Endothelial cell of umbilical vein (primary cell): ENCODE measurements at regions not wholly inside any gene's neighbourhood (a gene's known extent, or its start where the extent isn't known, plus 50 kb on each side); places are given as distances from the start of the nearest gene placed in this dataset.

Experiments
- BruUV-seq: library from RNA; stranded (reverse); fragments of 400-500 nt; replicated peaks from 2 replicates; lab custom pipeline; 2021; lab: Mats Ljungman, UMichigan
- CTCF ChIA-PET: fragments of 300-600, 350-600 bp; sonication (Branson Sonifier 250); formaldehyde crosslinking; loops from one replicate; lab custom pipeline; 2021; ENCODE audit warnings: antibody characterized with exemption, inconsistent platforms; lab: Charles Lee
- POLR2A ChIA-PET: fragments of 300-600, 350-600 bp; sonication (Branson Sonifier 250); formaldehyde crosslinking; loops from one replicate; lab custom pipeline; 2021; ENCODE audit warnings: antibody characterized with exemption, inconsistent platforms; lab: Charles Lee
- DNase-seq: peaks from one replicate; pipeline ENCODE4 v3.0.0-alpha.2; 2011; ENCODE audit warnings: low read depth, low spot score
- FAIRE-seq: peaks from 2 replicates; lab custom pipeline; 2011; peaks lifted over from hg19 to GRCh38; lab: Jason Lieb, UNC
- H2AFZ ChIP-seq: 2 replicates; pipeline ENCODE4 v1.6.0; 2012; ENCODE audit warnings: low read depth, low read length, control low read depth, inconsistent platforms
- H3K27ac ChIP-seq: 2 replicates; pipeline ENCODE4 v1.5.1; 2011; ENCODE audit warnings: low read depth, mild to moderate bottlenecking, control low read depth, low read length, moderate library complexity; ENCODE audit not compliant: insufficient read depth
- H3K27me3 ChIP-seq, 2 experiments: 2 replicates each; pipeline versions ENCODE4 v1.6.0 to v1.6.1; 2011; ENCODE audit warnings: low read length in 2 of 2, mixed read lengths in 1 of 2; ENCODE audit not compliant: control insufficient read depth in 2 of 2, insufficient read depth in 2 of 2
- H3K36me3 ChIP-seq, 2 experiments: 2 replicates in 1 of 2; 3 replicates in 1 of 2; pipeline ENCODE4 v1.5.1; 2011; ENCODE audit warnings: low read length in 2 of 2, mild to moderate bottlenecking in 1 of 2, moderate library complexity in 1 of 2; ENCODE audit not compliant: control insufficient read depth in 2 of 2, insufficient read depth in 2 of 2; ENCODE audit errors: extremely low read depth in 1 of 2
- H3K4me1 ChIP-seq: 3 replicates; pipeline ENCODE4 v1.5.1; 2011; ENCODE audit warnings: mild to moderate bottlenecking, low read length; ENCODE audit not compliant: control insufficient read depth, insufficient read depth; ENCODE audit errors: extremely low read depth
- H3K4me2 ChIP-seq: 2 replicates; pipeline ENCODE4 v1.6.1; 2011; ENCODE audit warnings: low read length, control low read depth, mixed read lengths; ENCODE audit not compliant: insufficient read depth
- H3K4me3 ChIP-seq, 3 experiments: fragments of 200-600 bp in 1 of 3; sonication (generic), shearing (Covaris generic) in 1 of 3; replicated peaks in 1 of 3; 2 replicates each; pipeline ENCODE4 v1.5.1; 2011 to 2016; ENCODE audit warnings: control low read depth in 3 of 3, low read length in 3 of 3, mild to moderate bottlenecking in 2 of 3, inconsistent platforms in 1 of 3, low read depth in 1 of 3, moderate library complexity in 1 of 3; ENCODE audit not compliant: insufficient read depth in 1 of 3
- H3K79me2 ChIP-seq: 2 replicates; pipeline ENCODE4 v1.6.0; 2012; ENCODE audit warnings: low read length, inconsistent platforms; ENCODE audit not compliant: control insufficient read depth, insufficient read depth
- H3K9ac ChIP-seq: replicated peaks from 2 replicates; pipeline ENCODE3; 2011; ENCODE audit warnings: low read length, control low read depth; ENCODE audit not compliant: insufficient read depth; ENCODE audit errors: extremely low read depth
- H3K9me1 ChIP-seq: replicated peaks from 3 replicates; pipeline ENCODE4 v1.6.0; 2011; ENCODE audit warnings: mild to moderate bottlenecking, low read length; ENCODE audit not compliant: control insufficient read depth, insufficient read depth; ENCODE audit errors: extremely low read depth
- H3K9me3 ChIP-seq: replicated peaks from 2 replicates; pipeline ENCODE4 v1.5.1; 2012; ENCODE audit warnings: low read length, inconsistent platforms; ENCODE audit not compliant: control insufficient read depth, insufficient read depth
- H4K20me1 ChIP-seq: replicated peaks from 2 replicates; pipeline ENCODE3; 2011; ENCODE audit warnings: mild to moderate bottlenecking, low read length; ENCODE audit not compliant: control insufficient read depth, insufficient read depth; ENCODE audit errors: extremely low read depth
- CTCF ChIP-seq, 2 donors: IDR thresholded peaks; 1 replicate in 1 of 2; 2 replicates in 1 of 2; pipeline ENCODE4 v1.5.1; 2011; ENCODE audit warnings: low read length in 2 of 2, mild to moderate bottlenecking in 2 of 2, moderate library complexity in 2 of 2, control low read depth in 1 of 2, inconsistent platforms in 1 of 2, low read depth in 1 of 2; ENCODE audit not compliant: insufficient read depth in 1 of 2; ENCODE audit errors: extremely low read depth in 1 of 2
- EZH2 ChIP-seq: IDR thresholded peaks from 2 replicates; pipeline ENCODE4 v1.6.1; 2012; ENCODE audit warnings: borderline replicate concordance, low read depth, mild to moderate bottlenecking, moderate library complexity, low read length, inconsistent platforms; ENCODE audit not compliant: severe bottlenecking
- FOS ChIP-seq: IDR thresholded peaks from 2 replicates; pipeline ENCODE4 v1.6.1; 2011; ENCODE audit warnings: mild to moderate bottlenecking, low read length, moderate library complexity, borderline replicate concordance; ENCODE audit not compliant: insufficient read depth
- GATA2 ChIP-seq: IDR thresholded peaks from 2 replicates; pipeline ENCODE4 v1.7.0; 2011; ENCODE audit warnings: low read depth, mild to moderate bottlenecking, moderate library complexity, mixed read lengths, low read length; ENCODE audit not compliant: insufficient read length, insufficient read depth
- JUN ChIP-seq: IDR thresholded peaks from 2 replicates; pipeline ENCODE4 v1.6.1; 2011; ENCODE audit warnings: borderline replicate concordance, low read depth; ENCODE audit not compliant: insufficient read length, insufficient read depth
- MAX ChIP-seq: IDR thresholded peaks from 2 replicates; pipeline ENCODE4 v1.6.1; 2011; ENCODE audit not compliant: insufficient read depth, insufficient read length
- MYC ChIP-seq: IDR thresholded peaks from one replicate; pipeline ENCODE4 v1.6.1; 2011; ENCODE audit warnings: mild to moderate bottlenecking, low read depth, low read length
- POLR2A ChIP-seq: IDR thresholded peaks from 2 replicates; pipeline ENCODE4 v1.6.1; 2012; ENCODE audit warnings: low read depth, mild to moderate bottlenecking, control low read depth, low read length
- POLR2AphosphoS5 ChIP-seq: IDR thresholded peaks from 2 replicates; pipeline ENCODE4 v1.6.1; 2012; ENCODE audit warnings: low read depth, mild to moderate bottlenecking, control low read depth, low read length, moderate library complexity; ENCODE audit not compliant: insufficient read depth
- dilution Hi-C: fragments of 300-500 bp; cut with MboI; formaldehyde crosslinking; loops from one replicate; pipeline ENCODE4 v1.15.0; 2019; ENCODE audit warnings: low sequenced_read_pairs; ENCODE audit not compliant: extremely low pct_ligation_motif_present
- intact Hi-C: fragments of 100-400 bp; cut with micrococcal nuclease; formaldehyde crosslinking; loops from one replicate; pipeline ENCODE4 v1.10.0; 2022

GRCh38 chr16:54437401-54437800, 150.8 kb upstream of the IRX3 start:
- CTCF ChIA-PET: no interaction called here
- FAIRE-seq: no peak
- dilution Hi-C loops: no loop called here

DNA sequence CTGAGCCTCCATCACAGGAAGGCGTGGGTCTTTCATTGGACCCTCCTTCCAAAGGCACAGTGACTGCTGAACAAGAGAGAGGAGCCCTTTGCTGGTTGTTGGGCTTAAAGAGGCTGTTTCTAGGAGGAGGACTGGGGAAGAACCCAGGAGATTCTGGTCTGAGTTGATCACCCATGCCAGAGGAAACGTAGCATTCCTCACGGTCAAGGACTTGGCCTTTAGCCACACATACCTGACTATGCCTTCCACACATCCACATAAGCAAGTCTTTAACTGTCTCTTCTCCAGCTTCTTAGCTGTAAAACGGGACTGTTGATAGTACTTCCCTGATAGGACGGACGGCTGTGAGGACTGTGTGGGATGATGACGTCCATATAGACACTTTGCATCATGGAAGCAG, 149.8 kb upstream of the IRX3 start:
- TF ChIP-seq FOS (no peak), POLR2AphosphoS5 (no peak), MYC (no peak), MAX (no peak), GATA2 (no peak), JUN (no peak), POLR2A (no peak), CTCF (IDR thresholded peaks at IDR 0.05; ENCODE audit: extremely low read depth in 1 of 2, insufficient read depth in 1 of 2, low read depth in 1 of 2, low read length in 2 of 2) (no peak), EZH2 (no peak)
- dilution Hi-C loops (no loop called here), intact Hi-C loops (no loop called here)
- no peak overlapping the region for H3K4me3 ChIP-seq
- BruUV-seq: no TSS peak
- ChIA-PET POLR2A (no interaction called here), CTCF (no interaction called here)
- H3K9me3 ChIP-seq: no peaks in the 10 kb centered on the region
- H3K9ac ChIP-seq: no peak overlapping the region
- H4K20me1 ChIP-seq: no peaks in the 10 kb centered on the region
- no peaks in the 10 kb centered on the region for H3K27me3 ChIP-seq
- no peak overlapping the region for H2AFZ ChIP-seq
- no peak overlapping the region for H3K27ac ChIP-seq
- H3K9me1 ChIP-seq: no peaks in the 10 kb centered on the region
- DNase-seq: no peak
- no peak for FAIRE-seq
- no peaks in the 10 kb centered on the region for H3K4me1 ChIP-seq
- H3K36me3 ChIP-seq: no peaks in the 10 kb centered on the region
- no peak overlapping the region for H3K4me2 ChIP-seq
- H3K79me2 ChIP-seq: no peaks in the 10 kb centered on the region

More at GRCh38 chr16:54437401-54437800, 150.8 kb upstream of the IRX3 start:
- TF ChIP-seq POLR2A: no peak
- TF ChIP-seq FOS: no peak
- H3K4me2 ChIP-seq: no peak overlapping the region
- no TSS peak for BruUV-seq
- H3K4me3 ChIP-seq: no peak overlapping the region
- no peaks in the 10 kb centered on the region for H3K27me3 ChIP-seq
- H3K9ac ChIP-seq: no peak overlapping the region
- H3K27ac ChIP-seq: no peak overlapping the region
- H4K20me1 ChIP-seq: no peaks in the 10 kb centered on the region
- no peaks in the 10 kb centered on the region for H3K4me1 ChIP-seq
- no peak overlapping the region for H2AFZ ChIP-seq
- POLR2A ChIA-PET: no interaction called here
- H3K36me3 ChIP-seq: no peaks in the 10 kb centered on the region
- no peaks in the 10 kb centered on the region for H3K9me1 ChIP-seq
- H3K9me3 ChIP-seq: no peaks in the 10 kb centered on the region
- DNase-seq: no peak
- intact Hi-C loops: no loop called here
- H3K79me2 ChIP-seq: no peaks in the 10 kb centered on the region
